Keratinocyte (primary cell): ENCODE measurements at regions not wholly inside any gene's neighbourhood (a gene's known extent, or its start where the extent isn't known, plus 50 kb on each side); places are given as distances from the start of the nearest gene placed in this dataset.

Source experiments
- DNase-seq: peaks from one replicate; pipeline ENCODE4 v3.0.0-alpha.2; 2011; ENCODE audit warnings: low read depth, missing footprints, low spot score
- FAIRE-seq: peaks from 2 replicates; lab custom pipeline; 2011; peaks lifted over from hg19 to GRCh38; lab: Jason Lieb, UNC
- H2AFZ ChIP-seq: 2 replicates; pipeline ENCODE4 v1.6.0; 2012; ENCODE audit warnings: low read length, control low read depth, inconsistent platforms; ENCODE audit not compliant: control insufficient read depth
- H3K27ac ChIP-seq: 2 replicates; pipeline ENCODE4 v1.5.1; 2011; ENCODE audit warnings: low read length; ENCODE audit not compliant: control insufficient read depth, insufficient read depth
- H3K27me3 ChIP-seq: 3 replicates; pipeline ENCODE4 v1.6.0; 2011; ENCODE audit warnings: low read length; ENCODE audit not compliant: control insufficient read depth, insufficient read depth; ENCODE audit errors: extremely low read depth
- H3K36me3 ChIP-seq, 2 experiments: 2 replicates in 1 of 2; 3 replicates in 1 of 2; pipeline ENCODE4 v1.5.1; 2011; ENCODE audit warnings: low read length in 2 of 2, mild to moderate bottlenecking in 1 of 2; ENCODE audit not compliant: control insufficient read depth in 2 of 2, insufficient read depth in 2 of 2; ENCODE audit errors: extremely low read depth in 1 of 2
- H3K4me1 ChIP-seq: 3 replicates; pipeline ENCODE4 v1.5.1; 2011; ENCODE audit warnings: low read length; ENCODE audit not compliant: control insufficient read depth, insufficient read depth; ENCODE audit errors: extremely low read depth
- H3K4me2 ChIP-seq: 3 replicates; pipeline ENCODE4 v1.6.0; 2011; ENCODE audit warnings: low read depth, low read length; ENCODE audit not compliant: control insufficient read depth, insufficient read depth; ENCODE audit errors: extremely low read depth
- H3K4me3 ChIP-seq, 3 experiments: fragments of 200-600 bp in 1 of 3; sonication (generic) in 1 of 3; 2 replicates in 2 of 3; 3 replicates in 1 of 3; pipeline ENCODE4 v1.5.1; 2011 to 2016; ENCODE audit warnings: low read length in 3 of 3, mild to moderate bottlenecking in 3 of 3, control low read depth in 2 of 3, inconsistent platforms in 1 of 3, low read depth in 1 of 3, mixed read lengths in 1 of 3, mixed run types in 1 of 3, moderate library complexity in 1 of 3; ENCODE audit not compliant: control insufficient read depth in 2 of 3, insufficient read depth in 2 of 3; ENCODE audit errors: extremely low read depth in 1 of 3
- H3K79me2 ChIP-seq: 2 replicates; pipeline ENCODE4 v1.6.0; 2012; ENCODE audit warnings: low read length; ENCODE audit not compliant: control insufficient read depth, insufficient read depth
- H3K9ac ChIP-seq: 3 replicates; pipeline ENCODE4 v1.6.0; 2011; ENCODE audit warnings: low read length; ENCODE audit not compliant: control insufficient read depth, insufficient read depth; ENCODE audit errors: extremely low read depth
- H3K9me1 ChIP-seq: 3 replicates; pipeline ENCODE4 v1.6.0; 2011; ENCODE audit warnings: low read length; ENCODE audit not compliant: control insufficient read depth, insufficient read depth; ENCODE audit errors: extremely low read depth
- H3K9me3 ChIP-seq: 2 replicates; pipeline ENCODE4 v1.5.1; 2012; ENCODE audit warnings: low read depth, low read length; ENCODE audit not compliant: control insufficient read depth
- H4K20me1 ChIP-seq: 3 replicates; pipeline ENCODE4 v1.6.0; 2011; ENCODE audit warnings: low read length; ENCODE audit not compliant: control insufficient read depth, insufficient read depth; ENCODE audit errors: extremely low read depth
- EZH2 ChIP-seq: IDR thresholded peaks from one replicate; pipeline ENCODE4 v1.6.1; 2012; ENCODE audit warnings: inconsistent platforms, mild to moderate bottlenecking, low read length, moderate library complexity
- dilution Hi-C: fragments of 300-500 bp; cut with MboI; formaldehyde crosslinking; loops from one replicate; pipeline ENCODE4 v1.7.0; 2020; ENCODE audit warnings: low sequenced_read_pairs; ENCODE audit not compliant: extremely low pct_ligation_motif_present
- TF ChIP-seq, protein P1 (sequence below), 3 experiments: IDR thresholded peaks in 1 of 3; conservative IDR thresholded peaks in 1 of 3; optimal IDR thresholded peaks in 1 of 3; 2 replicates in 2 of 3; 3 replicates in 1 of 3; pipeline versions ENCODE3 to v1.5.1; 2011; ENCODE audit warnings: low read length in 3 of 3, mild to moderate bottlenecking in 3 of 3, moderate library complexity in 2 of 3, control low read depth in 1 of 3, inconsistent platforms in 1 of 3; ENCODE audit not compliant: insufficient read depth in 2 of 3; ENCODE audit errors: extremely low read depth in 1 of 3

DNA sequence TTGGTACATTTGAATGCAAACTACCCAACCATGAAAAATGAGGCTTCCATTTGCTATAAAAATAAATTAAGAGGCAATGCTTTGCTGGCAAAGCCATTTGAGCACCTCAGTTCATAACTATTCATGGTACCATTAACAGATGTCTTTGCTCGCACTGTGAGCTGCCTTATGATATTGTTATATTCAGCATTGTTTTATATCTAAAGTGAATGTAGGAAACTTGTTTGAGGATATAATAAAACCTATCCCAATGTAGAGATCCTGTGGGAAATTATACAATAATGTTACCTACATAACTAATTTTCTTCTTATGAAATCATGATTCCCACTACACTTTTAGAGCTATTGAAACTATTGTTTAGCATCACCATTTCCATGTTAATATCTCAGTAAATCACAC, 125.2 kb upstream of the TRAM1L1 start:
- H3K36me3 ChIP-seq, result no peaks in the 10 kb centered on the region
- no peaks in the 10 kb centered on the region for H3K9me1 ChIP-seq
- no peak overlapping the region for H3K27ac ChIP-seq
- H3K9ac ChIP-seq, result no peak overlapping the region
- H3K27me3 ChIP-seq, result no peaks in the 10 kb centered on the region
- no peaks in the 10 kb centered on the region for H3K9me3 ChIP-seq
- no peak for TF ChIP-seq EZH2
- TF ChIP-seq, protein P1, sequence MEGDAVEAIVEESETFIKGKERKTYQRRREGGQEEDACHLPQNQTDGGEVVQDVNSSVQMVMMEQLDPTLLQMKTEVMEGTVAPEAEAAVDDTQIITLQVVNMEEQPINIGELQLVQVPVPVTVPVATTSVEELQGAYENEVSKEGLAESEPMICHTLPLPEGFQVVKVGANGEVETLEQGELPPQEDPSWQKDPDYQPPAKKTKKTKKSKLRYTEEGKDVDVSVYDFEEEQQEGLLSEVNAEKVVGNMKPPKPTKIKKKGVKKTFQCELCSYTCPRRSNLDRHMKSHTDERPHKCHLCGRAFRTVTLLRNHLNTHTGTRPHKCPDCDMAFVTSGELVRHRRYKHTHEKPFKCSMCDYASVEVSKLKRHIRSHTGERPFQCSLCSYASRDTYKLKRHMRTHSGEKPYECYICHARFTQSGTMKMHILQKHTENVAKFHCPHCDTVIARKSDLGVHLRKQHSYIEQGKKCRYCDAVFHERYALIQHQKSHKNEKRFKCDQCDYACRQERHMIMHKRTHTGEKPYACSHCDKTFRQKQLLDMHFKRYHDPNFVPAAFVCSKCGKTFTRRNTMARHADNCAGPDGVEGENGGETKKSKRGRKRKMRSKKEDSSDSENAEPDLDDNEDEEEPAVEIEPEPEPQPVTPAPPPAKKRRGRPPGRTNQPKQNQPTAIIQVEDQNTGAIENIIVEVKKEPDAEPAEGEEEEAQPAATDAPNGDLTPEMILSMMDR (optimal IDR thresholded peaks at IDR 0.05 in 1 of 3, IDR thresholded peaks at IDR 0.05 in 1 of 3, conservative IDR thresholded peaks at IDR 0.05 in 1 of 3; ENCODE audit: extremely low read depth in 1 of 3, insufficient read depth in 2 of 3, low read length in 3 of 3), result no peak
- dilution Hi-C loops, result no loop called here
- no peaks in the 10 kb centered on the region for H3K79me2 ChIP-seq
- DNase-seq, result no peak
- H3K4me3 ChIP-seq, result no peak overlapping the region
- no peak overlapping the region for H2AFZ ChIP-seq
- no peaks in the 10 kb centered on the region for H4K20me1 ChIP-seq
- no peak for FAIRE-seq
- no peaks in the 10 kb centered on the region for H3K4me1 ChIP-seq
- no peak overlapping the region for H3K4me2 ChIP-seq

DNA sequence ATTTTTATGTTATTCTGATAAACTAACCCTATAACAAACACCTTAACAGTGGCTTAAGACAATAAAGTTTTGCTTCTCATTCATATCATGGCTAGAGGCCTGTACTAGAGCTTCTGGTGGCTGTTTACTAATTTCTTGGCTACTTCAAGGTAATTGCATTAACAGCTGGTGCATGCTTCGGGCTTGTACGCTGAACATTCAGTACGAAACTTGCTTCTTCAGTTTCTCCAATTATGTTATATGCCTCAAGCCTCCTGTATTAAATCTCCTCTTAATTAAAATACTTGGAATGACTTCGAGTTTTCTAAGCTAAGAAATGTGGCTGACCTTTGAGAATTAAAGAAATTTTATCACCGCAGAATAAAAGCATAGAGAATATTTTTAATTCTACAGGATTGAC, 138.9 kb upstream of the TRAM1L1 start:
- Histone ChIP-seq H3K79me2 (no peaks in the 10 kb centered on the region), H3K4me1 (no peaks in the 10 kb centered on the region), H3K27ac (no peak overlapping the region), H4K20me1 (no peaks in the 10 kb centered on the region), H3K4me2 (no peak overlapping the region), H3K36me3 (no peaks in the 10 kb centered on the region), H2AFZ (no peak overlapping the region), H3K9me3 (no peaks in the 10 kb centered on the region), H3K9ac (no peak overlapping the region), H3K9me1 (no peaks in the 10 kb centered on the region), H3K4me3 (no peak overlapping the region), H3K27me3 (no peaks in the 10 kb centered on the region)
- dilution Hi-C loops, result no loop called here
- TF ChIP-seq, protein P1 (optimal IDR thresholded peaks at IDR 0.05 in 1 of 3, IDR thresholded peaks at IDR 0.05 in 1 of 3, conservative IDR thresholded peaks at IDR 0.05 in 1 of 3; ENCODE audit: extremely low read depth in 1 of 3, insufficient read depth in 2 of 3, low read length in 3 of 3), result no peak
- no peak for TF ChIP-seq EZH2
- FAIRE-seq (no peak), DNase-seq (no peak)
